ENCODE measurements at regions not wholly inside any gene's neighbourhood (a gene's known extent, or its start where the extent isn't known, plus 50 kb on each side); places are given as distances from the start of the nearest gene placed in this dataset.

DNA sequence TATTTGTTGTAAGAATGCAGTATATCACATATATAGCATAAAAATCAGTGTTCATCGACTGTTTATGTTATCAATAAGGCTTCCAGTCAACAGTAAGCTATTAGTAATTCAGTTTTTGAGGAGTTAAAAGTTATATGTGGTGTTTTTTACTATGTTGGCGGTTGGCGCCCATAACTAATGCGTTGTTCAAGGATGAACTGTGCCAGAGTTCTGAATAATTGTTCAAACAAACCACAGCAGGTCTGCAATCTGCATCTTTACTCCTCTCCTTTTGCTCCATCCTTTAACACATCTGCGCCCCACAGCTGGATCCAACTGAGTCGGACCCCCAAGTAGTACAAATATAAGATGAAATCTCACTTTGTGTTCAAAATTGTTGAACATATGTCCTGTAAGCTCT, 836.1 kb downstream of the LTN1 start:
- Mint-ChIP-seq H3K4me1 (peaks cover 3% of the 10 kb centered on the region; the same call in 2 of the 3 replicates), H3K36me3 (ENCODE audit: low read depth) (no peaks in the 10 kb centered on the region), H3K4me3 (no peak overlapping the region), H3K9me3 (no peaks in the 10 kb centered on the region; the same call in 2 of the 3 replicates), H3K27me3 (ENCODE audit: insufficient read depth, low read depth, poor library complexity) (no peaks in the 10 kb centered on the region), H3K27ac (no peak overlapping the region)
- TF ChIP-seq EZH2phosphoT487 (IDR thresholded peaks at IDR 0.05; ENCODE audit: unreplicated experiment), result no peak
- TF ChIP-seq, protein P1, sequence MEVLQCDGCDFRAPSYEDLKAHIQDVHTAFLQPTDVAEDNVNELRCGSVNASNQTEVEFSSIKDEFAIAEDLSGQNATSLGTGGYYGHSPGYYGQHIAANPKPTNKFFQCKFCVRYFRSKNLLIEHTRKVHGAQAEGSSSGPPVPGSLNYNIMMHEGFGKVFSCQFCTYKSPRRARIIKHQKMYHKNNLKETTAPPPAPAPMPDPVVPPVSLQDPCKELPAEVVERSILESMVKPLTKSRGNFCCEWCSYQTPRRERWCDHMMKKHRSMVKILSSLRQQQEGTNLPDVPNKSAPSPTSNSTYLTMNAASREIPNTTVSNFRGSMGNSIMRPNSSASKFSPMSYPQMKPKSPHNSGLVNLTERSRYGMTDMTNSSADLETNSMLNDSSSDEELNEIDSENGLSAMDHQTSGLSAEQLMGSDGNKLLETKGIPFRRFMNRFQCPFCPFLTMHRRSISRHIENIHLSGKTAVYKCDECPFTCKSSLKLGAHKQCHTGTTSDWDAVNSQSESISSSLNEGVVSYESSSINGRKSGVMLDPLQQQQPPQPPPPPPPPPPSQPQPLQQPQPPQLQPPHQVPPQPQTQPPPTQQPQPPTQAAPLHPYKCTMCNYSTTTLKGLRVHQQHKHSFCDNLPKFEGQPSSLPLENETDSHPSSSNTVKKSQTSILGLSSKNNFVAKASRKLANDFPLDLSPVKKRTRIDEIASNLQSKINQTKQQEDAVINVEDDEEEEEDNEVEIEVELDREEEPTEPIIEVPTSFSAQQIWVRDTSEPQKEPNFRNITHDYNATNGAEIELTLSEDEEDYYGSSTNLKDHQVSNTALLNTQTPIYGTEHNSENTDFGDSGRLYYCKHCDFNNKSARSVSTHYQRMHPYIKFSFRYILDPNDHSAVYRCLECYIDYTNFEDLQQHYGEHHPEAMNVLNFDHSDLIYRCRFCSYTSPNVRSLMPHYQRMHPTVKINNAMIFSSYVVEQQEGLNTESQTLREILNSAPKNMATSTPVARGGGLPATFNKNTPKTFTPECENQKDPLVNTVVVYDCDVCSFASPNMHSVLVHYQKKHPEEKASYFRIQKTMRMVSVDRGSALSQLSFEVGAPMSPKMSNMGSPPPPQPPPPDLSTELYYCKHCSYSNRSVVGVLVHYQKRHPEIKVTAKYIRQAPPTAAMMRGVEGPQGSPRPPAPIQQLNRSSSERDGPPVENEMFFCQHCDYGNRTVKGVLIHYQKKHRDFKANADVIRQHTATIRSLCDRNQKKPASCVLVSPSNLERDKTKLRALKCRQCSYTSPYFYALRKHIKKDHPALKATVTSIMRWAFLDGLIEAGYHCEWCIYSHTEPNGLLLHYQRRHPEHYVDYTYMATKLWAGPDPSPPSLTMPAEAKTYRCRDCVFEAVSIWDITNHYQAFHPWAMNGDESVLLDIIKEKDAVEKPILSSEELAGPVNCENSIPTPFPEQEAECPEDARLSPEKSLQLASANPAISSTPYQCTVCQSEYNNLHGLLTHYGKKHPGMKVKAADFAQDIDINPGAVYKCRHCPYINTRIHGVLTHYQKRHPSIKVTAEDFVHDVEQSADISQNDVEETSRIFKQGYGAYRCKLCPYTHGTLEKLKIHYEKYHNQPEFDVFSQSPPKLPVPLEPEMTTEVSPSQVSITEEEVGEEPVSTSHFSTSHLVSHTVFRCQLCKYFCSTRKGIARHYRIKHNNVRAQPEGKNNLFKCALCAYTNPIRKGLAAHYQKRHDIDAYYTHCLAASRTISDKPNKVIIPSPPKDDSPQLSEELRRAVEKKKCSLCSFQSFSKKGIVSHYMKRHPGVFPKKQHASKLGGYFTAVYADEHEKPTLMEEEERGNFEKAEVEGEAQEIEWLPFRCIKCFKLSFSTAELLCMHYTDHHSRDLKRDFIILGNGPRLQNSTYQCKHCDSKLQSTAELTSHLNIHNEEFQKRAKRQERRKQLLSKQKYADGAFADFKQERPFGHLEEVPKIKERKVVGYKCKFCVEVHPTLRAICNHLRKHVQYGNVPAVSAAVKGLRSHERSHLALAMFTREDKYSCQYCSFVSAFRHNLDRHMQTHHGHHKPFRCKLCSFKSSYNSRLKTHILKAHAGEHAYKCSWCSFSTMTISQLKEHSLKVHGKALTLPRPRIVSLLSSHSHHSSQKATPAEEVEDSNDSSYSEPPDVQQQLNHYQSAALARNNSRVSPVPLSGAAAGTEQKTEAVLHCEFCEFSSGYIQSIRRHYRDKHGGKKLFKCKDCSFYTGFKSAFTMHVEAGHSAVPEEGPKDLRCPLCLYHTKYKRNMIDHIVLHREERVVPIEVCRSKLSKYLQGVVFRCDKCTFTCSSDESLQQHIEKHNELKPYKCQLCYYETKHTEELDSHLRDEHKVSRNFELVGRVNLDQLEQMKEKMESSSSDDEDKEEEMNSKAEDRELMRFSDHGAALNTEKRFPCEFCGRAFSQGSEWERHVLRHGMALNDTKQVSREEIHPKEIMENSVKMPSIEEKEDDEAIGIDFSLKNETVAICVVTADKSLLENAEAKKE (CRISPR knock-in tag; IDR thresholded peaks at IDR 0.05), result no peak
- no peak for TF ChIP-seq EZH2 (IDR thresholded peaks at IDR 0.05; ENCODE audit: low read depth, unreplicated experiment)
- TF ChIP-seq REST (IDR thresholded peaks at IDR 0.05; ENCODE audit: unreplicated experiment), result no peak
- TF ChIP-seq CREB1 (CRISPR knock-in tag; IDR thresholded peaks at IDR 0.05; ENCODE audit: low read depth), result no peak
- TF ChIP-seq STAT1 (IDR thresholded peaks at IDR 0.05; ENCODE audit: unreplicated experiment), result no peak
- TF ChIP-seq NANOG (IDR thresholded peaks at IDR 0.05; ENCODE audit: borderline replicate concordance), result no peak
- TF ChIP-seq ETS1 (IDR thresholded peaks at IDR 0.05), result no peak
- no peak for TF ChIP-seq ZNF331 (CRISPR knock-in tag; IDR thresholded peaks at IDR 0.05; ENCODE audit: low read depth)
- no peak for TF ChIP-seq POLR2AphosphoS5 (IDR thresholded peaks at IDR 0.05; ENCODE audit: low read depth)
- TF ChIP-seq CTCF (conservative IDR thresholded peaks at IDR 0.05; ENCODE audit: low read depth in 2 of 2), result no peak
- no peak for TF ChIP-seq ZNF114 (CRISPR knock-in tag; IDR thresholded peaks at IDR 0.05)
- TF ChIP-seq JUNB (IDR thresholded peaks at IDR 0.05; ENCODE audit: unreplicated experiment), result no peak
- Histone ChIP-seq H3K27ac (ENCODE audit: low read depth) (no peak overlapping the region), H3K4me1 (ENCODE audit: insufficient read depth) (no peaks in the 10 kb centered on the region), H4K20me1 (replicated peaks; ENCODE audit: insufficient read depth) (no peaks in the 10 kb centered on the region), H3K4me3 (no peak overlapping the region), H3K36me3 (ENCODE audit: insufficient read depth) (no peaks in the 10 kb centered on the region), H3F3A (replicated peaks; ENCODE audit: low read depth) (no peaks in the 10 kb centered on the region), H3K4me2 (no peak overlapping the region), H3K79me2 (replicated peaks; ENCODE audit: insufficient read depth) (no peaks in the 10 kb centered on the region), H3K27me3 (ENCODE audit: insufficient read depth) (no peaks in the 10 kb centered on the region), H3K9me2 (ENCODE audit: insufficient read depth) (peaks cover 6% of the 10 kb centered on the region; the same call in 1 of the 2 replicates), H2AFZ (no peak overlapping the region)
- no peak for DNase-seq (ENCODE audit: low spot score)
- ATAC-seq, result no peak

All from GM23338 (cell line).